ENCODE measurements at regions not wholly inside any gene's neighbourhood (a gene's known extent, or its start where the extent isn't known, plus 50 kb on each side); places are given as distances from the start of the nearest gene placed in this dataset.

DNA sequence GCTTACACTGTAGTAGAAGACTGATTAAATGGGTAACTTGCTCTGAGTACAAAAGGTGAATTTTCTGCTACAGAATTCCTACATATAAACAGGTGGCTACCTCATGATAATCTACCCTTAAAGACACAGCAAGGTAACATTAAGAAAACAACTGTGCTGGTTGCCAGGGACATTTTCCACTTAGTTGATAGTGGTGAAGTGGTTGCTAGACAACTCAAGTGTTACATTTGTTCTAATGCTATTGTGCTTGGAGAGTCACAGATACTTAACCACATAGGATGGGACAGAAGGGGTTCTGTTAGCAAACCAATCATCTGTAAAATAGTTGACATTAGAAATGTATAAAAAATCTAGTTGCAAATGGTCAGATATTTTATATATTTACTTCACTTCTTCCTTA lies 870.3 kb upstream of the SEL1L start:
- Histone ChIP-seq H3K4me3 (no peak overlapping the region), H3K4me1 (replicated peaks) (no peaks in the 10 kb centered on the region), H3K27me3 (replicated peaks) (no peaks in the 10 kb centered on the region), H3K9me3 (replicated peaks) (no peaks in the 10 kb centered on the region; the same call in 1 of the 2 replicates), H3K27ac (no peak overlapping the region), H3K36me3 (no peaks in the 10 kb centered on the region)
- DNase-seq (ENCODE audit: low read depth in 1 of 2, low spot score in 2 of 2) = no peak

DNA sequence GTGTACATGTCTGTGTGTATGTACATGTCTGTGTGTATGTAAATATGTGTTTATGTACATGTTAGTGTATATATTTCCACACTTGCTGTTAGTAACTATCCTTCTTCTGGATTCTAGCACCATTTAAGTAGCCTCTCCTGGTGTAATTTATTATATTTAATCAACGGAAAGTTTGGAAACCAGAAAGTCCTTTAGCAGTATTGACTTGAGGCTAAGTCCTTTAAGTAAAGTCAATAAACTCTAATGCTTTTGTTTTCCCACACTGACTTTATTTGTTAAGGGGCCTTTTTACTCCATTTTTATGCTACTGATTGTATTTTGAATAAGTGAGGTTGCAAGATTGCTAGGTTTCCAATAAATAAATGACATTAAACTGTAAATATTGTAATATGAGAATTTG lies 876.4 kb upstream of the SEL1L start:
- Histone ChIP-seq H3K4me3 (no peak overlapping the region), H3K4me1 (replicated peaks) (no peaks in the 10 kb centered on the region), H3K27ac (no peak overlapping the region), H3K36me3 (no peaks in the 10 kb centered on the region), H3K27me3 (replicated peaks) (no peaks in the 10 kb centered on the region), H3K9me3 (replicated peaks) (no peaks in the 10 kb centered on the region)
- no peak for DNase-seq (ENCODE audit: low read depth in 1 of 2, low spot score in 2 of 2)

GRCh38 chr14:82411298-82411697 lies 877.6 kb upstream of the SEL1L start:
- H3K4me3 ChIP-seq = no peak overlapping the region
- DNase-seq (ENCODE audit: low read depth in 1 of 2, low spot score in 2 of 2) = no peak
- H3K9me3 ChIP-seq (replicated peaks) = peaks cover 5% of the 10 kb centered on the region; the same call in 1 of the 2 replicates
- no peaks in the 10 kb centered on the region for H3K27me3 ChIP-seq (replicated peaks)
- no peaks in the 10 kb centered on the region for H3K36me3 ChIP-seq
- no peaks in the 10 kb centered on the region for H3K4me1 ChIP-seq (replicated peaks)
- H3K27ac ChIP-seq = no peak overlapping the region

- H3K27ac ChIP-seq = no peak overlapping the region
- no peaks in the 10 kb centered on the region for H3K36me3 ChIP-seq
- no peaks in the 10 kb centered on the region for H3K27me3 ChIP-seq (replicated peaks)
- H3K9me3 ChIP-seq (replicated peaks) = peaks cover 5% of the 10 kb centered on the region; the same call in 1 of the 2 replicates
- H3K4me3 ChIP-seq = no peak overlapping the region
- no peaks in the 10 kb centered on the region for H3K4me1 ChIP-seq (replicated peaks)
- no peak for DNase-seq (ENCODE audit: low read depth in 1 of 2, low spot score in 2 of 2)
Observed at GRCh38 chr14:82412545-82412944, 878.9 kb upstream of the SEL1L start.

GRCh38 chr14:82414853-82415539 lies 881.3 kb upstream of the SEL1L start:
- no peaks in the 10 kb centered on the region for H3K4me1 ChIP-seq (replicated peaks)
- H3K27ac ChIP-seq = no peak overlapping the region
- no peak overlapping the region for H3K4me3 ChIP-seq
- peaks cover 5% of the 10 kb centered on the region; the same call in 1 of the 2 replicates for H3K9me3 ChIP-seq (replicated peaks)
- no peaks in the 10 kb centered on the region for H3K36me3 ChIP-seq
- no peak for DNase-seq (ENCODE audit: low read depth in 1 of 2, low spot score in 2 of 2)
- no peaks in the 10 kb centered on the region for H3K27me3 ChIP-seq (replicated peaks)

DNA sequence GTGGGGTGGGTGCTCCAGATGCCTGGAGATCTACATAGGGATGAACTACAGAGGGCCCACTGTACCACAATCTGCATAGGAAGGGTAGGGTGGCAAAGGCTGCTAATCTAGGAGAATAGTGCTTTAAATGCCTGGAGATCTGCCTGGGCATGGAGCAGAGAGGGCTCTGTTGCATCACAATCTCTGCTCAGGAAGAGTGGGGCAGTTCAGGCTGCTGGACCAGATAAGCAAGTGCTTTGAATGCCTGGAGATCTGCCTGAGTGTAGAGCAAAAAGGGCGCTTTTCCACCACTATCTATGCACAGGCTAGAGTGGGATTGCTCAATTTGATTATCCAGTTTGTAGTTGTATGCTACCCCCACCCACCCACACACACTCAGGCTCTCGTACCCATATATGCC lies 886.3 kb upstream of the SEL1L start:
- no peaks in the 10 kb centered on the region for H3K27me3 ChIP-seq (replicated peaks)
- no peak overlapping the region for H3K27ac ChIP-seq
- no peaks in the 10 kb centered on the region for H3K36me3 ChIP-seq
- no peak for DNase-seq (ENCODE audit: low read depth in 1 of 2, low spot score in 2 of 2)
- peaks cover 8% of the 10 kb centered on the region; the same call in 1 of the 2 replicates for H3K9me3 ChIP-seq (replicated peaks)
- H3K4me3 ChIP-seq = no peak overlapping the region
- H3K4me1 ChIP-seq (replicated peaks) = no peaks in the 10 kb centered on the region

DNA sequence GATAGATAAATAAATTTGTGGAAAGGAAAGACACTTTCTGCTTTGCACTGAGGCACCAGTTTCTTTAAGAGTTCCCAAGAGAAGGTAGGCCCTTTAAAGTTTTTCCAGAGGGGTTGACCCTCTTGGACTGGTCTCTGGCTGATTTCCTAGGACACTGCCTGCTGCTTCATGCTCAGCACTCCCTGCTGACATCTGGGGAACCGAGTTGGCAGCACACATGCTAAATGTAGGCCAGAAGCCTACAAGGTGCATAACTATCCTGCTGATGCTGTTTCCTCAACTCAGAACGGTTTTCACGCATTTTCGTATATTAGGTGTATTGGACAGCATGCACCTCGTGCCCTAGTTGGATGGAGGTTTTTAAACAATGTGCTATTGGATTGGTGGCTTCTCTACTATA lies 887.2 kb upstream of the SEL1L start:
- no peak overlapping the region for H3K4me3 ChIP-seq
- no peaks in the 10 kb centered on the region for H3K4me1 ChIP-seq (replicated peaks)
- H3K36me3 ChIP-seq = no peaks in the 10 kb centered on the region
- H3K27ac ChIP-seq = no peak overlapping the region
- peaks cover 5% of the 10 kb centered on the region; the same call in 1 of the 2 replicates for H3K9me3 ChIP-seq (replicated peaks)
- DNase-seq (ENCODE audit: low read depth in 1 of 2, low spot score in 2 of 2) = no peak
- no peaks in the 10 kb centered on the region for H3K27me3 ChIP-seq (replicated peaks)

DNA sequence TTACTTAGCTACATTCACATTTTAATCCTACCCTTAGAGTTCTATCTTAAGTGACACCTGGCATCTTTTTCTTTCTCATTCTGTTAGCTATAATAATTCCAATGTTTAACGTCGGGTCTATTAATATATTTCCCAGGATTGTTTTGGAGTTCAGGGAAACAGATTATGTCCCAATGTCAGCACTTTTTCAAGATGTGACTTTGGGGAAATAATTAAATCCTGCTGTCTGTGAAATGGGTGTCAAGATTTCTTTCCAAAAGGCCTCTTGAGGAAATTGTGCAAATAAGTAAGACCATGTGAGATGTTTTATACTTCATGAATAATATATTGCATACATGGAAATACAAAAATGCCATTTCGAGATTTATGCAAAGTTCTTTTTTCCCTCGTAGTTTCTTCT lies 887.6 kb upstream of the SEL1L start:
- Histone ChIP-seq H3K4me1 (replicated peaks) (no peaks in the 10 kb centered on the region), H3K27me3 (replicated peaks) (no peaks in the 10 kb centered on the region), H3K36me3 (no peaks in the 10 kb centered on the region), H3K4me3 (no peak overlapping the region), H3K27ac (no peak overlapping the region), H3K9me3 (replicated peaks) (peaks cover 7% of the 10 kb centered on the region; the same call in 1 of the 2 replicates)
- no peak for DNase-seq (ENCODE audit: low read depth in 1 of 2, low spot score in 2 of 2)

- no peaks in the 10 kb centered on the region for H3K27me3 ChIP-seq (replicated peaks)
- peaks cover 7% of the 10 kb centered on the region; the same call in 1 of the 2 replicates for H3K9me3 ChIP-seq (replicated peaks)
- no peak for DNase-seq (ENCODE audit: low read depth in 1 of 2, low spot score in 2 of 2)
- H3K4me1 ChIP-seq (replicated peaks) = no peaks in the 10 kb centered on the region
- no peak overlapping the region for H3K27ac ChIP-seq
- H3K4me3 ChIP-seq = no peak overlapping the region
- no peaks in the 10 kb centered on the region for H3K36me3 ChIP-seq
Observed at GRCh38 chr14:82422230-82422629, 888.6 kb upstream of the SEL1L start.

GRCh38 chr14:82425261-82425660 lies 891.6 kb upstream of the SEL1L start:
- no peak overlapping the region for H3K27ac ChIP-seq
- no peak for DNase-seq (ENCODE audit: low read depth in 1 of 2, low spot score in 2 of 2)
- H3K36me3 ChIP-seq = no peaks in the 10 kb centered on the region
- no peaks in the 10 kb centered on the region for H3K4me1 ChIP-seq (replicated peaks)
- H3K4me3 ChIP-seq = no peak overlapping the region
- no peaks in the 10 kb centered on the region for H3K27me3 ChIP-seq (replicated peaks)
- H3K9me3 ChIP-seq (replicated peaks) = peaks cover 7% of the 10 kb centered on the region; the same call in 1 of the 2 replicates

- Histone ChIP-seq H3K9me3 (replicated peaks) (no peaks in the 10 kb centered on the region; the same call in 1 of the 2 replicates), H3K36me3 (no peaks in the 10 kb centered on the region), H3K4me1 (replicated peaks) (no peaks in the 10 kb centered on the region), H3K27ac (no peak overlapping the region), H3K4me3 (no peak overlapping the region), H3K27me3 (replicated peaks) (no peaks in the 10 kb centered on the region)
- no peak for DNase-seq (ENCODE audit: low read depth in 1 of 2, low spot score in 2 of 2)
Observed at GRCh38 chr14:82431031-82431430, 897.4 kb upstream of the SEL1L start.

GRCh38 chr14:82432301-82433105 lies 898.9 kb upstream of the SEL1L start:
- no peak for DNase-seq (ENCODE audit: low read depth in 1 of 2, low spot score in 2 of 2)
- H3K27me3 ChIP-seq (replicated peaks) = no peaks in the 10 kb centered on the region
- H3K9me3 ChIP-seq (replicated peaks) = no peaks in the 10 kb centered on the region; the same call in 1 of the 2 replicates
- H3K4me1 ChIP-seq (replicated peaks) = no peaks in the 10 kb centered on the region
- no peak overlapping the region for H3K4me3 ChIP-seq
- no peak overlapping the region for H3K27ac ChIP-seq
- no peaks in the 10 kb centered on the region for H3K36me3 ChIP-seq

DNA sequence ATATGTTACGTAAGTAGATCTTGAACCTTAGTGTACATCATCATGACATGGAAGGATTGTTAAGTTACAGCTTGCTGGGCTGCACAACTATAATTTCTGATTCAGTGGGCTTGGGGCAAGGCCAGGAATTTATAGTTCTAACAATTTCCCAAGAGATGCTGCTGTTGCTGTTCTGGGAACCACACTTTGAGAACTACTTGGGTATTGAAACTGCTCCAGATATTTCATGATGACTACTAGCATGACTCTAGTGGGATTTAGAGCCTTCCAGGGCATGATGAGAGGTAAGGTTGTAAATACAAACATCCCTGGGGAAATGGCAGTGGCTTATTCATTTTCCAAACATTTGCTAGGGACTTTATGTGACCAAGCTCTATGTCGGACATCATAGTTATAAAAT lies 904.8 kb upstream of the SEL1L start:
- Histone ChIP-seq H3K4me3 (no peak overlapping the region), H3K9me3 (replicated peaks) (no peaks in the 10 kb centered on the region; the same call in 1 of the 2 replicates), H3K4me1 (replicated peaks) (no peaks in the 10 kb centered on the region), H3K27me3 (replicated peaks) (no peaks in the 10 kb centered on the region), H3K27ac (no peak overlapping the region), H3K36me3 (no peaks in the 10 kb centered on the region)
- no peak for DNase-seq (ENCODE audit: low read depth in 1 of 2, low spot score in 2 of 2)

DNA sequence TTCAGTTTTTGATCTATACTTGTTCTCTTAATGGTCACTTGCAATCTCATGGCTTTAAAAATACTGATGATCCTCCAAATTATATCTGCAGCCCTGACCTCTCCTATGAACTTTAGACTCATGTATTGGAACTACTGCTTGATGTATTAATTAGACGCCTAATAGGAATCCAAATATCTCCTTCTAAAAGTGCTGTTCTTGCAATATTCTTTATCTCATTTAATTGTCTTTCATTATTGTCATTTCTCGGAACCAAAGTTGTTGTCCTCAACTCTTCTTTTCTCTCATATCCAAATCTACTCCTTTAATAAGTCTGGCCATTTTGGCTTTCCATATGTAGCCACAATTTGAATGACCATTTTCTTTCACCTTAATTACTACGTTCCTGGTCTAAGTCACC lies 907.6 kb upstream of the SEL1L start:
- no peaks in the 10 kb centered on the region for H3K36me3 ChIP-seq

More for the DNA sequence above, 907.6 kb upstream of the SEL1L start:
- Histone ChIP-seq H3K27ac (no peak overlapping the region), H3K27me3 (replicated peaks) (no peaks in the 10 kb centered on the region), H3K4me3 (no peak overlapping the region), H3K4me1 (replicated peaks) (no peaks in the 10 kb centered on the region), H3K9me3 (replicated peaks) (no peaks in the 10 kb centered on the region; the same call in 1 of the 2 replicates)
- DNase-seq (ENCODE audit: low read depth in 1 of 2, low spot score in 2 of 2) = no peak
